Adrenal gland (tissue), 5 donors: ENCODE measurements at regions not wholly inside any gene's neighbourhood (a gene's known extent, or its start where the extent isn't known, plus 50 kb on each side); places are given as distances from the start of the nearest gene placed in this dataset.

Experiments
- CTCF ChIP-seq, 6 experiments: fragments of 450-650 bp in 4 of 6; fragments of 200-600 bp in 2 of 6; sonication (generic) in 1 of 6; IDR thresholded peaks; 1 replicate in 5 of 6; 2 replicates in 1 of 6; pipeline versions ENCODE4 v1.5.1 to v1.8.0; 2016 to 2021; ENCODE audit warnings: antibody characterized with exemption in 6 of 6, mild to moderate bottlenecking in 2 of 6, moderate library complexity in 1 of 6
- POLR2A ChIP-seq, 2 donors: fragments of 450-650 bp; IDR thresholded peaks; one replicate each; pipeline ENCODE4 v1.6.1; 2017; ENCODE audit warnings: antibody characterized with exemption in 2 of 2, mild to moderate bottlenecking in 2 of 2, moderate library complexity in 1 of 2
- donor health status: DM: no; HTN: no; CAD: no.

- TF ChIP-seq POLR2A (IDR thresholded peaks at IDR 0.05) (no peak), CTCF (IDR thresholded peaks at IDR 0.05) (no peak)
Measured at GRCh38 chr6:19156443-19156842, 680.7 kb upstream of the ID4 start.
